ENCODE measurements at regions not wholly inside any gene's neighbourhood (a gene's known extent, or its start where the extent isn't known, plus 50 kb on each side); places are given as distances from the start of the nearest gene placed in this dataset.

DNA sequence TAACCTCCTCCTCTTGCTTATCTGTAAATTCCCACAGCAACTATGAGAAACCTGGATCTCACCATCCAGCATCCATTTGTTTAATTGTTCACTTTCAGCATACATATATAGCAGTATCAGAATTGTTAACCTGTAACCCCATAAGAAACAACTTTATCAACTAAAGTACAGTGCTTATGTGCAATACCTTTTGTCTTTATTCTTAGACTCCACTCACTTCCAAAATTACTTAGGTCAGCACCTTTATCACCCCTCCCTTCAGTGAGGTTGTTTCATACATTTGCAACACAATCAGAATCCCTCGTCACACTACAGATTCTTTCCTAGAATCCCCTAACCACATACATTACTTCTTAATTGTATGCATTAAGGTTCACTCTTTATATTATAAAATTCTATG lies 225.9 kb upstream of the NCKAP5 start:
- intact Hi-C loops (cut with DNase I) = no loop called here
- Histone ChIP-seq H3K4me1 (no peaks in the 10 kb centered on the region), H3K27me3 (no peaks in the 10 kb centered on the region), H3K36me3 (no peaks in the 10 kb centered on the region), H3K27ac (no peak overlapping the region), H3K9me3 (peaks cover 0 to 4% (median 0%) of the 10 kb centered on the region in 4 donors), H3K4me3 (no peak overlapping the region)
- no peak for TF ChIP-seq POLR2A (IDR thresholded peaks at IDR 0.05)
- TF ChIP-seq, protein P1, sequence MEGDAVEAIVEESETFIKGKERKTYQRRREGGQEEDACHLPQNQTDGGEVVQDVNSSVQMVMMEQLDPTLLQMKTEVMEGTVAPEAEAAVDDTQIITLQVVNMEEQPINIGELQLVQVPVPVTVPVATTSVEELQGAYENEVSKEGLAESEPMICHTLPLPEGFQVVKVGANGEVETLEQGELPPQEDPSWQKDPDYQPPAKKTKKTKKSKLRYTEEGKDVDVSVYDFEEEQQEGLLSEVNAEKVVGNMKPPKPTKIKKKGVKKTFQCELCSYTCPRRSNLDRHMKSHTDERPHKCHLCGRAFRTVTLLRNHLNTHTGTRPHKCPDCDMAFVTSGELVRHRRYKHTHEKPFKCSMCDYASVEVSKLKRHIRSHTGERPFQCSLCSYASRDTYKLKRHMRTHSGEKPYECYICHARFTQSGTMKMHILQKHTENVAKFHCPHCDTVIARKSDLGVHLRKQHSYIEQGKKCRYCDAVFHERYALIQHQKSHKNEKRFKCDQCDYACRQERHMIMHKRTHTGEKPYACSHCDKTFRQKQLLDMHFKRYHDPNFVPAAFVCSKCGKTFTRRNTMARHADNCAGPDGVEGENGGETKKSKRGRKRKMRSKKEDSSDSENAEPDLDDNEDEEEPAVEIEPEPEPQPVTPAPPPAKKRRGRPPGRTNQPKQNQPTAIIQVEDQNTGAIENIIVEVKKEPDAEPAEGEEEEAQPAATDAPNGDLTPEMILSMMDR (IDR thresholded peaks at IDR 0.05) = no peak
- 57% methylated on average over 1 of the region's 1 CpG for WGBS (ENCODE audit: insufficient coverage, low coverage, low lambda C conversion rate, missing lambda C conversion rate)
- no peak for ATAC-seq
- no peak for DNase-seq

DNA sequence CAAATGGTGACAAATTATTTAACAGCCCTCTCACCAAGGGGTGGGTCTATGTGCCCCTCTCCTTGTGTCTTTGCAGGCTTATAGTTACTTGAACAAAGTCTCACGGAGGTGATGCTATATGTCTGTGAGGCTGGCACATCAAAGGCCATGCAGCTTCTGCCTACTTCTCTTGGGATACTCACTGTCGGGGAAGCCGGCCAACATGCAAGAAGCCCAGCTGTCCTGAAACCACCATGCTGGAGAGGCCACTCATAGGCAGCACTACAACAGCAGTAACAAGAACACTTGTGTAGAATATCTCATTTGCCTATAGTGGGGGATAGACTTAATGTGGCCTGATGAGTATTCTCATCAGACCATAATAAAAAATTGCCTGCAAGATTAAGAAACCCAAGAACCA lies 233.7 kb upstream of the NCKAP5 start:
- Histone ChIP-seq H3K27ac (no peak overlapping the region), H3K27me3 (no peaks in the 10 kb centered on the region), H3K4me3 (no peak overlapping the region), H3K9me3 (no peaks in the 10 kb centered on the region), H3K4me1 (no peaks in the 10 kb centered on the region), H3K36me3 (no peaks in the 10 kb centered on the region)
- intact Hi-C loops (cut with DNase I) = no loop called here
- DNase-seq (no peak), ATAC-seq (no peak)
- WGBS (ENCODE audit: insufficient coverage, low coverage, low lambda C conversion rate, missing lambda C conversion rate) = 51% methylated on average over 3 of the region's 3 CpGs
- TF ChIP-seq, protein P1 (IDR thresholded peaks at IDR 0.05) = no peak
- no peak for TF ChIP-seq POLR2A (IDR thresholded peaks at IDR 0.05)

- Histone ChIP-seq H3K36me3 (no peaks in the 10 kb centered on the region), H3K27me3 (no peaks in the 10 kb centered on the region), H3K4me3 (no peak overlapping the region), H3K27ac (no peak overlapping the region), H3K4me1 (no peaks in the 10 kb centered on the region), H3K9me3 (no peaks in the 10 kb centered on the region)
- DNase-seq = no peak
- intact Hi-C loops (cut with DNase I) = no loop called here
- whole genome bisulfite sequencing (ENCODE audit: insufficient coverage, low coverage, low lambda C conversion rate, missing lambda C conversion rate) = 78% methylated on average over 13 of the region's 13 CpGs
- TF ChIP-seq POLR2A (IDR thresholded peaks at IDR 0.05) = no peak
- TF ChIP-seq, protein P1 (IDR thresholded peaks at IDR 0.05) = no peak
- ATAC-seq = no peak
These were observed 234.3 kb upstream of the NCKAP5 start for GRCh38 chr2:133802409-133803039.

GRCh38 chr2:133806564-133806963 lies 238.3 kb upstream of the NCKAP5 start:
- DNase-seq = no peak
- H3K27me3 ChIP-seq = no peaks in the 10 kb centered on the region
- no peaks in the 10 kb centered on the region for H3K9me3 ChIP-seq
- no peak overlapping the region for H3K4me3 ChIP-seq
- no peak for ATAC-seq
- TF ChIP-seq, protein P1 (IDR thresholded peaks at IDR 0.05) = no peak
- no peak for TF ChIP-seq POLR2A (IDR thresholded peaks at IDR 0.05)
- WGBS (ENCODE audit: insufficient coverage, low coverage, low lambda C conversion rate, missing lambda C conversion rate) = 82% methylated on average over 5 of the region's 5 CpGs
- intact Hi-C loops (cut with DNase I) = no loop called here
- no peak overlapping the region for H3K27ac ChIP-seq
- no peaks in the 10 kb centered on the region for H3K36me3 ChIP-seq
- no peaks in the 10 kb centered on the region for H3K4me1 ChIP-seq

- Histone ChIP-seq H3K9me3 (no peaks in the 10 kb centered on the region), H3K4me3 (no peak overlapping the region), H3K27ac (no peak overlapping the region), H3K27me3 (no peaks in the 10 kb centered on the region), H3K4me1 (no peaks in the 10 kb centered on the region), H3K36me3 (no peaks in the 10 kb centered on the region)
- TF ChIP-seq, protein P1 (IDR thresholded peaks at IDR 0.05) = no peak
- TF ChIP-seq POLR2A (IDR thresholded peaks at IDR 0.05) = no peak
- DNase-seq (no peak), ATAC-seq (no peak)
- intact Hi-C loops (cut with DNase I) = no loop called here
- 79% methylated on average over 1 of the region's 1 CpG for WGBS (ENCODE audit: insufficient coverage, low coverage, low lambda C conversion rate, missing lambda C conversion rate)
These were observed 241.2 kb upstream of the NCKAP5 start for GRCh38 chr2:133809485-133809884.

All from right lobe of liver (tissue), 6 donors.